GM18517 (cell line): ENCODE measurements at regions not wholly inside any gene's neighbourhood (a gene's known extent, or its start where the extent isn't known, plus 50 kb on each side); places are given as distances from the start of the nearest gene placed in this dataset.

Experiments
- ATAC-seq: cut with Tn5 transposase; IDR thresholded peaks from one replicate; pipeline ENCODE4 v1.9.1; 2021; ENCODE audit warnings: mild to moderate bottlenecking, moderate library complexity; ENCODE audit not compliant: unreplicated experiment

GRCh38 chr1:234976861-234977680 lies 151.6 kb downstream of the TOMM20 start:
- no peak for ATAC-seq

GRCh38 chr1:234975941-234976860 lies 152.4 kb downstream of the TOMM20 start:
- ATAC-seq = no peak

GRCh38 chr1:234975122-234975940 lies 153.3 kb downstream of the TOMM20 start:
- no peak for ATAC-seq

GRCh38 chr1:234973426-234974250 lies 155.0 kb downstream of the TOMM20 start:
- no peak for ATAC-seq

- ATAC-seq = no peak
These were observed 156.0 kb downstream of the TOMM20 start for GRCh38 chr1:234972411-234973191.

GRCh38 chr1:234971586-234972297 lies 156.9 kb downstream of the TOMM20 start:
- no peak for ATAC-seq

GRCh38 chr1:234970731-234971476 lies 157.7 kb downstream of the TOMM20 start:
- ATAC-seq = no peak

GRCh38 chr1:234970401-234970730 lies 158.3 kb downstream of the TOMM20 start:
- no peak for ATAC-seq

GRCh38 chr1:234969581-234970400 lies 158.8 kb downstream of the TOMM20 start:
- ATAC-seq = no peak

GRCh38 chr1:234969011-234969441 lies 159.6 kb downstream of the TOMM20 start:
- ATAC-seq = no peak

- ATAC-seq = no peak
These were observed 160.2 kb downstream of the TOMM20 start for GRCh38 chr1:234968451-234968850.

GRCh38 chr1:234967121-234967520 lies 161.5 kb downstream of the TOMM20 start:
- ATAC-seq = no peak

GRCh38 chr1:234965111-234965510 lies 163.5 kb downstream of the TOMM20 start:
- ATAC-seq = no peak

GRCh38 chr1:234963904-234964702 lies 164.5 kb downstream of the TOMM20 start:
- no peak for ATAC-seq

- ATAC-seq = peak; percentile 89
These were observed 165.3 kb downstream of the TOMM20 start for GRCh38 chr1:234963180-234963903.
